ENCODE measurements at regions not wholly inside any gene's neighbourhood (a gene's known extent, or its start where the extent isn't known, plus 50 kb on each side); places are given as distances from the start of the nearest gene placed in this dataset.

DNA sequence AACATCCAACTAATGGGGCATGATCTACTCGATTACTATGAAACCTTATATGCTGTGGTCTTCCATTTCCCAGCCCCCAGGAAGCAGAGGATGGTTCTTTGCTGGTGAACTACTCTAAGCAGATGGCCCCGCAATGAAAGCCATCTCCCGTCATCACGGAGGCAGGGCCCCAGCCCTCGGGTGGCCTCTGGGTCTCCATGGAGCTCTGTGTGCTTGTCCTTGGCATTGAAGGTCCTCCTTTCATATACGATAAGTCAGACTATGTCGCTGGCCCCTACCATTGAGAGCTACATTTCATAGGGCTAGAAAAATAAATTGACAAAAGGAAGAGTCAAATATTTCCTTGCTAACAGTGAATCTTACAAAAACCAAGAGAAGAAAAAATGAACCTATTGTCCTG lies 416.8 kb downstream of the CMPK2 start:
- H3K4me3 Mint-ChIP-seq, result no peak overlapping the region
- no peak overlapping the region for H3K27ac Mint-ChIP-seq
- peaks cover 4% of the 10 kb centered on the region for H3K27me3 Mint-ChIP-seq
- H3K9me3 Mint-ChIP-seq, result no peaks in the 10 kb centered on the region
- no peaks in the 10 kb centered on the region for H3K4me1 Mint-ChIP-seq
- H3K36me3 Mint-ChIP-seq, result no peaks in the 10 kb centered on the region

DNA sequence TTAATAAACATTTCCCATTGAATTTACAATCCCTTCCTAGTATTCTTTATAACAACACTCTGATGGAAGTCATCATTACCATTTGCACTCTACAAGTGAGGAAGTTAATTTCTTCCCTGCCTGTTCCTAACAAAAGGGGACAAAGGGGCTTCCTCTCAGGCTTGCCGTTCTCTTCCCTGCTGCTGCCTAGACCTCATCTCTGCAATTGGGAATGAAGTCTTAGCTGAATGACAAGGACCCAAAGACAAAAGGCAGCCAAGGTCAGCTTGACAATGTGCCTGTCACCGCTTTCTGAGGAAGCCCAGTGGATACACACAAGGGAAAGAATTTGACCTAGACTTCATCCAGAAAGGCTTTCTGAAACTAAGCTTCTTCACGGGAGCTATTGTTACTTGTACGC lies 416.4 kb downstream of the CMPK2 start:
- Mint-ChIP-seq H3K4me3 (no peak overlapping the region), H3K4me1 (no peaks in the 10 kb centered on the region), H3K27me3 (peaks cover 4% of the 10 kb centered on the region), H3K9me3 (no peaks in the 10 kb centered on the region), H3K36me3 (no peaks in the 10 kb centered on the region), H3K27ac (no peak overlapping the region)

DNA sequence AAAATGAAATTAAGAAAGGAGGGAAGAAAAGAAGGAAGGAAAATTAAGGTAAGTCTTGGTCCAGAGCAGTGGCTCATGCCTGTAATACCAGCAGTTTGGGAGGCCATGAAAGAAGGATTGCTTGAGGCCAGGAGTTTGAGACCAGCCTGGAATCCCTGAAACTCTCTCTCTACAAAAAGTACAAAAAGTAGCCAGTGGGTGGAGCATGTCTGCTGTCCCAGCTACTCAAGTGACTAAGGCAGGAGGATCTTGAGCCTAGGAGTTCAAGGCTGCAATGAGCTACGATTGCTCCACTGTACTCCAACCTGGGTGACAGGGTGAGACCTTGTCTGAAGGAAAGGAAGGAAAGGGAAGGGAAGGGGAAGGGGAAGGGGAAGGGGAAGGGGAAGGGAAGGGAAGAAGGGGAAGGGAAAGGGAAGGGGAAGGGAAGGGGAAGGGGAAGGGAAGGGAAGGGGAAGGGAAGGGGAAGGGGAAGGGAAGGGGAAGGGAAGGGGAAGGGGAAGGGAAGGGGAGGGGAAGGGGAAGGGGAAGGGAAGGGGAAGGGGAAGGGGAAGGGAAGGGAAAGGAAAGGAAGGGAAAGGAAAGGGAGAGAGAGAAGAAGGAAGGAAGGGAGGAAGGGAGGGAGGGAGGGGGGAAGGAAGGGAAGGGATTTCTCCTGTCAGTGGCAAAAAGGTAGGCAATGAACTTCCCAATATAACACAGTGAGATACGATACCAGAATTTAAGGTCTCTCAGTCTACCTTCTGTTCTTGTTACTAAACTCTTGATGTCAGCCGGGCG lies 412.8 kb downstream of the CMPK2 start:
- peaks cover 5% of the 10 kb centered on the region for H3K9me3 Mint-ChIP-seq
- H3K27me3 Mint-ChIP-seq, result peaks cover 4% of the 10 kb centered on the region
- no peaks in the 10 kb centered on the region for H3K36me3 Mint-ChIP-seq
- no peak overlapping the region for H3K4me3 Mint-ChIP-seq
- no peak overlapping the region for H3K27ac Mint-ChIP-seq
- no peaks in the 10 kb centered on the region for H3K4me1 Mint-ChIP-seq

DNA sequence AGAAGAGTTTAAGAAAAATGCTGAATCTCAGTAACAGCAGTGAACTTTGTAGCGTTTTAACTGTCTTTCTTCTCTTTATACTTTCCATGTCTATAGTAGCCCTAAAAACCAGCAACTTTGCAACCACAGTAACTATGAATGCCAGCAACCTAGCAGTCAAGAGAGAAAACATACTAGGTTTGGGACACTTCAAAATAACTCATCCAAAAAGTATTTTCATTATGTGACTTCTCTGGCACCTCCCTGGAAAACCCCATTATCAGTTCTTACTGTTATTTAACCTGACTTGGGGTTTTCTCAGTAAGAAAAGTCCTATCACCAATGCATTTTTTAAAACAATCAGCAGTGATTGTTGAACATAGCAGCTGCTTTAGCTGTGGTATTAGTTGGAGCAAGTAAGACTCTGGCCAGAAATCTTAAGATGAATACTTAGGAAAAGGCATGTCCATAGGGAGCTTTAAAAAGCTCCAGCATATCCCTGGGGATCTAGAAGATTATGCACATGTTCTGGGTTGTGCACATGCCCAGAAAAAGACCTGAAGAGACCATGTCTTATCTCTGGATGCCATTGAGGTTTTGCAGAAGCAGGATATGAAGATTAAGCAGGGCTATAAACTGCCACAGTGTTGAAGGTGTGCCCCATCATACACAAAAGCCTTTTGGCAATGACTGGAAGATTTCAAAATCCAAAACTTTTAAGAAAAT lies 411.3 kb downstream of the CMPK2 start:
- no peaks in the 10 kb centered on the region for H3K27me3 Mint-ChIP-seq
- no peaks in the 10 kb centered on the region for H3K4me1 Mint-ChIP-seq
- H3K9me3 Mint-ChIP-seq, result peaks cover 5% of the 10 kb centered on the region
- no peaks in the 10 kb centered on the region for H3K36me3 Mint-ChIP-seq
- H3K27ac Mint-ChIP-seq, result no peak overlapping the region
- H3K4me3 Mint-ChIP-seq, result no peak overlapping the region

DNA sequence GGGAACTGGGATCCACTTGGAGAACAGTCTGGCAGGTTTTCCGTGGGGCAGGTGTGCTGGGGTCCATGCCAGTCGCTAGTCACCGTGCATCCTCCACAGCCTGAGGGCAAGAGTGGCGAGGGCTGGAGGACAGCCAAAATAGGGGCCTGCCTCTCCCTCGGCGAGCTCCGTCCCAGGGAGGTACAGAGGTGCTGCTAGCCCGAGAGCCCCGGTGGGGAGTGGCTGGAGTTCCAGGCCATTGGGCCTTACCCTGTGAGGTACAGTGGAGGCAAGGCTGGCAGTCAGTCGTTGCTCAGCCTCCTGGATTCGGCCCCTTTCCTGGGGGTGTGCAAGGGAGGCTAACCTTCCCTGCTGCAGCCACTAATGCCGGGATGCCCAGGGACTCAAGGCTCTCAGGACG lies 406.6 kb downstream of the CMPK2 start:
- Mint-ChIP-seq H3K27ac (no peak overlapping the region), H3K4me1 (no peaks in the 10 kb centered on the region), H3K9me3 (peaks cover 5% of the 10 kb centered on the region), H3K27me3 (peaks cover 1% of the 10 kb centered on the region), H3K4me3 (no peak overlapping the region), H3K36me3 (no peaks in the 10 kb centered on the region)

DNA sequence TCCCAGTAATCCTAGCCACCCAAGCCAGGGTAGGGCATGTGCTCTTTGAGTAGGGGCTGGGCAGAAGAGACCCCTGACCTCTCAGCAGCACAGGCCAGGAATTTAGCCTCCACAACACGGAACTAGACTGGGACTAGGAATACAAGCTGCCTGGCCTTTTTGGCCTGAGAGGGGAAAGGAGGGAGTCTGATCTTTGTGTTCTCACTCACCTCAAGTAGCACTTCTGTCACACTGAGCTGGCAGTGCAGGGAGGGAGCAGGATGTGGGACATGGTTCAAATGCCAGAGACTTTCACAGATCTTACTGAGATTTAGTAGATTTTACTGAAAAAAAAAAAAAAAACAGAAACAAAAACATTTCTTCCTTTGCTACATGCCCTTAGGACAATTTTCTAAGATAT lies 395.2 kb downstream of the CMPK2 start:
- Mint-ChIP-seq H3K4me1 (no peaks in the 10 kb centered on the region), H3K9me3 (no peaks in the 10 kb centered on the region), H3K4me3 (no peak overlapping the region), H3K27me3 (peaks cover 9% of the 10 kb centered on the region), H3K27ac (no peak overlapping the region), H3K36me3 (no peaks in the 10 kb centered on the region)

DNA sequence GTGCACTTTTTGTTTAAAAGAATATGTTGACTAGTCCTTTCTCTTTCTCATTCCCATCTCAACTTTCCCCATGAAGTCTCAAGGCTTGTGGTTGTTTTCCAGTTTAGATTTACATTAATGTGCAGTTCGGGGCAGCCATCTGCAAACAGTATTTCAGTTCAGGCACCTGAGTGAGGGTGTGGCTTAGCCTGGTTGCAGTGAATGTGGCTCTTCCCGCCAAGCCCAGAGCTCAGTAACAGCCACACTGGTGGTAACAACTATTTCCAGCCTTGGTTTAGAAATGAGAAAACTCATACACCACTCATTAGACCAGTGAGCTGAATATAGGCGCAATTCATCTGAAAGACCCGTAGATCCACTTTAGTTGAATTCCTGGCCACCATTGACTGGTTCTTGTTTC lies 394.3 kb downstream of the CMPK2 start:
- Mint-ChIP-seq H3K27ac (no peak overlapping the region), H3K9me3 (no peaks in the 10 kb centered on the region), H3K4me3 (no peak overlapping the region), H3K27me3 (peaks cover 9% of the 10 kb centered on the region), H3K4me1 (no peaks in the 10 kb centered on the region), H3K36me3 (no peaks in the 10 kb centered on the region)

DNA sequence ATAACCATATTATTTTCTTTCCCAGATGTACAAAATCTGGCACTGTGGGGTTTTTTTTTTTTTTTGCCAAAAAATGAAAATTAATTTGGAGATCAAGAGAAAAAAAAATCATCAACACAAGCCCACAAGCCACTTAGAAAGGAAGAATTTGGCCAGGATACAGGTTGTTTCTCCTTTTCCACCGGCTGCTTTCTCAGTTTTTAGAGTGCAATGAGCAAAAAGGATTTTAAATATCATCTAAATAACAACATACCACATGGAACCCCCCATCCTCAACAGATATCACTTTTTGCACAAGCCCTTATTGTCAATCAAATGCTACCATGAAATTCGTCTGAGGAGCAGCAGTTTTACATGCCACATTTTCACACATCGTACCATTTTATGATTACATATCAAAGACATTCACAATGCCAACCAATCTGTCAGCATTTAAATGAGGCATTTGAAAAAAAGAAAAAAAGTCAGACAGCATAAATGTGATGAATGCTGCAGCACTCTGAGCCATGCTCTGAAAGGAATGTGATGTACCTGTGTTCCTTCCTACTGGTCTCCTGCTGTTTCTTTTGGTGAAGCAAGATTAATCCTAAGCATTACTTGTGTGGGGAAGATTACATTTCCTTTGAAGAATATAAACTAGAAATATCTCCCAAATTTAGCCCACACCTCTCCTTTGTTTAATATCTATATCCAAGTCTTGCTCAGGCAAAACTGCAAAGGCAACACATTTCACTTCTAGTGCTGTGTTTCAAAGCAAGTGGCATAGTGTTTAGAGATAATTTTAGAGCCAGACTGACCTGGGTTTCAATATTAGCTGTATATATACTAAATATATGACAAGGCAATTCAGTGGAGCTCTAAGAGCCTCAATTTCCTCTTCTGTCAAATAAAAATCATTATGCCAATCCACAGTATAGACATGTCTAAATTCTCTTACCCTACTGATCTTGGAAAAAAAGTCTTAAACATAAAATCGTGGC lies 391.3 kb downstream of the CMPK2 start:
- H3K4me1 Mint-ChIP-seq, result no peaks in the 10 kb centered on the region
- no peak overlapping the region for H3K27ac Mint-ChIP-seq
- H3K4me3 Mint-ChIP-seq, result no peak overlapping the region
- H3K9me3 Mint-ChIP-seq, result no peaks in the 10 kb centered on the region
- H3K36me3 Mint-ChIP-seq, result no peaks in the 10 kb centered on the region
- H3K27me3 Mint-ChIP-seq, result peaks cover 9% of the 10 kb centered on the region

DNA sequence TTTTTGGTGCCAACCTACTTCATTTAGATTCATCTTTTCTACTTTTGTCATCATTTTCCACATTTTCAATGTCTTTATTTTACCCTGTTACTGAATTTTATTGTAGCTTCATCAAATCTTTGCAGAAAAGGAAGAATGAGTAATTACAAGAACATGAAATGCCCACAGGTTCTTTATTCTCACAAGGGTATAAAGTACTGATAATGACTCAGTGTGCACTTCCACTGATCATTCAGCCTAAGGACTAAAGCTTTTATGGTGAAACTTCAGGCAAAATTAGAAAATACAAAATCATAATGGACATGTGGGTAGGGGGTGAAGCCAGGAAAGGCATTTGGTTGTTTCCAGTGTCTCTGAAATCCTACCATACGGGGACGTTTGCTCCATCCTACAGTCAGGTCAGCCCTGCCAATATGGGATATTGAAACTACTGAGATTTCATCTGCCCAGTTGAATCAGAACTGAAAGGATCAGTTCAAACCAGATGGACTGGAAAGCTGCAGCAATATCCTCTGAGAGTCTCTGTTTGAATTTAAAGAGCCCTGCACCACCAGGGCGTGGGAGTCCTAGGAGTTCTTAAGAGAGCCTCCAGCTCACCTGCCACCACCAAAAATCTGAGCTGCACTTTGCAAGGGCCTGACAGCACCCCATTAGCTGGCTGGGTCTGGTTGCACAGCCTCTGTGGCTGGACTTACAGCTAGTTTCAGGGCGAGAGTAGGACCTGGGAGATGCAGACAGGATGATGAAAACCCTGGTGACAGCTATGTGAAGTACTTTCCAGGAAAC lies 390.4 kb downstream of the CMPK2 start:
- Mint-ChIP-seq H3K36me3 (no peaks in the 10 kb centered on the region), H3K4me3 (no peak overlapping the region), H3K27ac (no peak overlapping the region), H3K27me3 (peaks cover 9% of the 10 kb centered on the region), H3K9me3 (no peaks in the 10 kb centered on the region), H3K4me1 (no peaks in the 10 kb centered on the region)

DNA sequence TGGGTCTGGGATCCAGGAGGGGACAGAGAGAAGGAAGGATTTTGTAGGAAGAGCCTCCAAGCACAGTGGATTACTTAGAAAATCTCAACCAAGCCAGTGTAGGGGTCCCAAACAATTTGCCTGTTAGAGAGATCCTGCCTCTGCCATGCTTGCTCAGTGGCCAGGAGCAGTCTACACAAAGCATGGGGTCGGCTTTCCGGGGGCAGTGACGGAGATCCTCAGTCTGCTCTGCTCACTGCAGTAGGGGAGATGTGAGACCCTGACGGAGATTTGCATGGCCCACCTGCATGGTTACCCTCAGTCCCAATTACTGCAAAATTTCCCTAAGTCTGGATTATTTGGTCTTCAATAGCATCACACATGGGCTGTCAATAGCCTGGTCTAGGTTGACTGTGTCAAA lies 385.2 kb downstream of the CMPK2 start:
- Mint-ChIP-seq H3K4me3 (no peak overlapping the region), H3K9me3 (no peaks in the 10 kb centered on the region), H3K4me1 (no peaks in the 10 kb centered on the region), H3K27me3 (no peaks in the 10 kb centered on the region), H3K27ac (no peak overlapping the region), H3K36me3 (no peaks in the 10 kb centered on the region)

DNA sequence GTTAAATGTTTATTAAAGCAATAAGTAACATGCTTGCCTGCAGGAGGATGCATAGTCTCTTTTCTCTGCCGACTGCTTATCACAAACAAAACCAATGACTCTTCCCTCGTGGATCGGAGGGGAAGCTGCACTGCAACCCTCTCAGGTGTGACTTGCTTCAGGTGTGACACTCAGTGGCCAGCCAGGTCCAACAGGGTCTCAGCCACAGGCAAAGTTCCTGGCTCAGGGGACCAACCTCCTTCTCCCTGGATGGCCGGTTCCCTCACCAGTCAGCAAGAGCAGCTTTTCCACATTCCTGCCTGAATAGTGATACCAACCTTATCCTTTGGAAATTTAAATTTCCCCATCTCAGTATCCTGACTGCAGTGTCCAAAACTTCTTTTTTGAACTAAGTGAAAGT lies 383.5 kb downstream of the CMPK2 start:
- Mint-ChIP-seq H3K27ac (no peak overlapping the region), H3K27me3 (no peaks in the 10 kb centered on the region), H3K36me3 (no peaks in the 10 kb centered on the region), H3K4me1 (no peaks in the 10 kb centered on the region), H3K9me3 (no peaks in the 10 kb centered on the region), H3K4me3 (no peak overlapping the region)

DNA sequence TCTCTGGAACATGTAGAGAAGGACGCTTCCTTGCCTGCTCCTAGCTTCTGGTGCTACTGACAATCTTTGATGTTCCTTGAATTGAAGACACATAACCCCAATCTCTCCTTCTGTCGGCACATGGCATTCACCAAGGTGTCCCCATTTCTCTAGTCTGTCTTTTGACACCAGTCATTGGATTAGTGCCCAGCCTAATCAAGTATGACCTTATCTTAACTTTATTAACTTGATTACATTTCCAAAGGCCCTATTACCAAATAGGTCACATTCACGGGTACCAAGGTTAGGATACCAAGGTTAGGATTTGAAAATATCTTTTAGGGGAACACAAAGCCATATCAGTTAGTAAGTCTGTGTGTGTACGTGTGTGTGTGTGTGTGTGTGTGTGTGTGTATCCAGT lies 377.9 kb downstream of the CMPK2 start:
- no peaks in the 10 kb centered on the region for H3K27me3 Mint-ChIP-seq
- no peaks in the 10 kb centered on the region for H3K4me1 Mint-ChIP-seq
- no peaks in the 10 kb centered on the region for H3K36me3 Mint-ChIP-seq
- no peak overlapping the region for H3K27ac Mint-ChIP-seq
- H3K9me3 Mint-ChIP-seq, result no peaks in the 10 kb centered on the region
- no peak overlapping the region for H3K4me3 Mint-ChIP-seq

DNA sequence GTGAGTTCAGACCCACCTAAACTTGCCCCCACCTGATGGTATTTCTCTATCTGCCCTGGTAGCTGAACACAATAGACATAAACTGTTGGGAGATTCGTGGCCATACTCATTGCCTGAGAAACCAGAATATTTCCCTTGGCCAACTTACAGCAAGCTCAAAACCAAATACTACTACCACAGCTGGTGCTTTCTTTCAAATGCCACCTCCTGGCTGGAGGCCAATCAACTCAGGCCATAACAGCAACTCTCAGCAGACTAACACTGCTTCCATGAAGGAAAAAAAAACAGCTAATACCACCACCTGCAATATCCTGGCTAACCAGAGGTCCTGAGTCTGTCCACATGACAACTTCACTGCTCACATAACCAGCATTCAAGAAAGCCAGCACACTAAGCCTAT lies 373.1 kb downstream of the CMPK2 start:
- H3K4me3 Mint-ChIP-seq, result no peak overlapping the region
- H3K9me3 Mint-ChIP-seq, result no peaks in the 10 kb centered on the region
- H3K27ac Mint-ChIP-seq, result no peak overlapping the region
- H3K4me1 Mint-ChIP-seq, result no peaks in the 10 kb centered on the region
- no peaks in the 10 kb centered on the region for H3K36me3 Mint-ChIP-seq
- H3K27me3 Mint-ChIP-seq, result no peaks in the 10 kb centered on the region

DNA sequence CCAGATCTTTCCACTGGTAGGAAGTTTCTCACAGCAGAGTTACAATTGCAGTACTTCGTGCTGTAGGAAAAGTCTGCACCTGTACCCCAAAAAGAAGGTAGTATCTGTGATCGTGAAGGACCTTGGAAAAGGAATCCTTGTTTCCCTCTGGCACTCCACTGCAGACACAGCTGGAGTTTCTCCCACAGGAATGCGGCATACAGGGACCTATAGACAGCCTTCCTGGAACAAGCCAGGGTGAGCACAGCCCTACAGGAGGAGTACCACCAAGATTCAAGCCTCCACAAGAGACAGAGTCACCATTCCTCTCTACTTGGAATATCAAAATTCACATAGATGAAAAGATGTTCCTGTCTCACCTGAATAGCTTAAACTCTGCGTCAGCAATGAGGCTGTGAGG lies 372.4 kb downstream of the CMPK2 start:
- Mint-ChIP-seq H3K9me3 (no peaks in the 10 kb centered on the region), H3K36me3 (no peaks in the 10 kb centered on the region), H3K4me3 (no peak overlapping the region), H3K27ac (no peak overlapping the region), H3K27me3 (no peaks in the 10 kb centered on the region), H3K4me1 (no peaks in the 10 kb centered on the region)

DNA sequence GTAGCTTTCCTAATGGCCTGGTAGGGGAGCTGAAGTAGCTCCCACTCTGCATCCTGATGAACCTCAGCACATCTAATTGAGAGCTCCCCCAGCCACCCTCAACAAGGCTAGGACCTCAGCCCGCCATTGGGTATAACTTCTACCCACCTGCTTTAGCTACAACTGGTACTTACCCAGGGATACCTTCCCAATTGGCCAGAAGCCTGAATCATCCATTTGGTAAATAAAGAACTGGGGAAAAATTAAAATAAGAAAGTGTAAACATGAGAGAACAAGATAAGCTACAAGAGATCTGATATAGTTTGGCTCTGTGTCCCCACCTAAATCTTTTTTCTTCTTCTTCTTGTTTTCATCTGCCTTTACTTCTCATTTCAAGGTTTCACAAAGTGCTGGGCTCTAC lies 372.0 kb downstream of the CMPK2 start:
- Mint-ChIP-seq H3K4me1 (no peaks in the 10 kb centered on the region), H3K36me3 (no peaks in the 10 kb centered on the region), H3K27ac (no peak overlapping the region), H3K9me3 (no peaks in the 10 kb centered on the region), H3K27me3 (no peaks in the 10 kb centered on the region), H3K4me3 (no peak overlapping the region)
